Right hindlimb (tissue), 1 donor: ENCODE measurements at regions not wholly inside any gene's neighbourhood (a gene's known extent, or its start where the extent isn't known, plus 50 kb on each side); places are given as distances from the start of the nearest gene placed in this dataset.

Source experiments
- DNase-seq: peaks from one replicate; pipeline ENCODE4 v3.0.0-alpha.2; 2018

GRCh38 chr3:11919390-11919789, 72.7 kb upstream of the TAMM41 start:
- no peak for DNase-seq

- no peak for DNase-seq
Observed at GRCh38 chr3:11924518-11924917, 77.8 kb upstream of the TAMM41 start.

DNA sequence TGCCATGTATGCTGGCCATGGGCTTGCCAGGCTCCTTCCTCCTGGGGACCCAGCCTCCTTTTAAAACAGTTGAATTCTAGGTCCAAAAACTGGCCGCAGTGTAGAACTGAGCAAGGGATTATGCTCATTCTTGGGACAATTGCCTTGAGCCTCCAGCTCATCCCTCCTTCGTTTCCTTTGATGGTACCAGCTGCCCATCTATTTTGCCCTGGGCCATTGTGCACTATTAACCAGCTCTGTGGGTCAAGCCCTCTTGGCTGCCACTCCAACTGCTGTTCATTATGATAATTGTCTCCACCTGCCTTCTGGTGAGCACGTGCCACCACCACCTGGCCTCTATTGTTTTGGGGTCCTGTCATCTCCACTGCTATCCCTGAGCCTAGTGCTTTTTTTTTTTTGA, 75.8 kb upstream of the SYN2 start:
- no peak for DNase-seq

DNA sequence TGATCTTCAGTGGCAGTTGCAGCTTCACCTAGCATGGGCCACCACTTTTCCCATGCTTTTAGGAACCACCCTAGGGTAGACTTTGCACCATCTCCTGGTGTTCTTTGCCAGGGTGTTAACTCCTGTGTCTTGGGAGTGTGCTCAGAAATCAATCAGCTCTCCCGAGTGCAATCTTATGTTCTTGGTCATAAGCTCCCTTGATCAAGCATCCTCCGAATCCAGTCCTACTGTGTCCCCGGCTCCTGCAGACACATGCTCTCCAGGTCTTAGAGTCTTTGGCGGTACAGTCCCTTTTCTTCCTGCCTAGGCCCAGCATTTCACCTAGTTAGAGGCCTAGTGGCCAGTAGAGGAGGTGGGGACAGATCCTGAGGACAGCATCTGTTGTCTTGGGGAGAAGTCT, 74.7 kb upstream of the SYN2 start:
- DNase-seq: no peak

DNA sequence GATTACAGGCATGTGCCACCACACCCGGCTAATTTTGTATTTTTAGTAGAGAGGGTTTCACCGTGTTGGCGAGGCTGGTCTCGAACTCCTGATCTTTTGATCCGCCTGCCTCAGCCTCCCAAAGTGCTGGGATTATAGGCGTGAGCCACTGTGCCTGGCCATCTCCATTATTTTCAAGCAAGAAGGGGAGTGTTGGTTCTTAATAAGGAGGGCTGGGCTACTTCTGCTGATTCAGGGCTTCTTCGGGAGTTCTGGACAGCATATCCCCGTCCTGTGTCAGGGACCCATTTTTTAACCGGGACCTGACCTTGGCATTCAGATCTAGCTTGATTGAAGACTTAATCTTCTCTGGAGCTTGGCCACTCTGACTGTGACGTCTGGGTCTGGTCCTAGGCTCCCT, 74.1 kb upstream of the SYN2 start:
- DNase-seq: no peak

- DNase-seq: no peak
Observed at GRCh38 chr3:11932636-11933035, 71.6 kb upstream of the SYN2 start.

DNA sequence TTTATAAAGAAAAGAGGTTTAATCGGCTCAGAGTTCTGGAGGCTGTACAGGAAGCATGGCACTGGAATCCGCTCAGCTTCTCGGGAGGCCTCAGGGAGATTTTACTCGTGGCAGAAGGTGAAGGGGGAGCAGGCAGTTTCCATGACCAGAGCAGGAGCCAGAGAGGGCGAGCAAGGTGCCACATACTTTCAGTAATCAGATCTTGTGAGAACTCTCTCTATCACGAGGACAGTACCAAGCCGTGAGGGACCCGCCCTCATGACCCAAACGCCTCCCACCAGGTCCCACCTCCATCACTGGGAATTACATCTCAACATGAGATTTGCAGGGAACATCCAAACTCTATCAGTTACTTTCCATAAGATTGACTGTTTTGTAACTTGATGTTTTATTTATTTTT, 70.7 kb upstream of the SYN2 start:
- DNase-seq: no peak

GRCh38 chr3:11944052-11944673, 60.0 kb upstream of the SYN2 start:
- DNase-seq: no peak

GRCh38 chr3:11948331-11948730, 55.9 kb upstream of the SYN2 start:
- DNase-seq: no peak

GRCh38 chr3:11948866-11949265, 55.3 kb upstream of the SYN2 start:
- no peak for DNase-seq

- no peak for DNase-seq
Observed at GRCh38 chr3:11949351-11949750, 54.8 kb upstream of the SYN2 start.

GRCh38 chr3:11950576-11950975, 53.6 kb upstream of the SYN2 start:
- DNase-seq: no peak

- DNase-seq: no peak
Observed at GRCh38 chr3:11953350-11953749, 50.8 kb upstream of the SYN2 start.

GRCh38 chr3:11953778-11954177, 50.4 kb upstream of the SYN2 start:
- DNase-seq: no peak

GRCh38 chr3:11954312-11954934, 49.8 kb upstream of the SYN2 start:
- DNase-seq: peak; percentile 30
